ENCODE measurements at regions not wholly inside any gene's neighbourhood (a gene's known extent, or its start where the extent isn't known, plus 50 kb on each side); places are given as distances from the start of the nearest gene placed in this dataset.

- no peak for TF ChIP-seq BRF1 (IDR thresholded peaks at IDR 0.05; ENCODE audit: borderline replicate concordance, extremely low read depth, insufficient read length)
- no peak for TF ChIP-seq CHD1 (IDR thresholded peaks at IDR 0.05; ENCODE audit: low read length)
- no peak for TF ChIP-seq ZNF3 (CRISPR knock-in tag; IDR thresholded peaks at IDR 0.05)
- no peak for TF ChIP-seq U2AF2 (optimal IDR thresholded peaks at IDR 0.05; ENCODE audit: low read depth, low read length)
- no peak for TF ChIP-seq CTCFL (IDR thresholded peaks at IDR 0.05; ENCODE audit: borderline replicate concordance, insufficient read depth, low read depth, low read length, poor library complexity, severe bottlenecking)
- no peak for TF ChIP-seq ZSCAN29 (IDR thresholded peaks at IDR 0.05)
- no peak for TF ChIP-seq STAT6 (CRISPR knock-in tag; IDR thresholded peaks at IDR 0.05)
- TF ChIP-seq ZBTB43 (CRISPR knock-in tag; IDR thresholded peaks at IDR 0.05), result no peak
- TF ChIP-seq STAG1 (CRISPR knock-in tag; IDR thresholded peaks at IDR 0.05; ENCODE audit: borderline replicate concordance), result no peak
- no peak for TF ChIP-seq FOXP4 (CRISPR knock-in tag; IDR thresholded peaks at IDR 0.05; ENCODE audit: borderline replicate concordance)
- no peak for TF ChIP-seq RHOXF2B (CRISPR knock-in tag; conservative IDR thresholded peaks at IDR 0.05)
- peak; percentile 79; the same call in 1 of the 2 replicates for TF ChIP-seq THRB (CRISPR knock-in tag; conservative IDR thresholded peaks at IDR 0.05)
- peak in 1 of 2 experiments; percentile 67; a peak in 1 of 4 replicates for TF ChIP-seq MCM7 (IDR thresholded peaks at IDR 0.05)
- no peak for TF ChIP-seq THRA (IDR thresholded peaks at IDR 0.05)
- no peak for TF ChIP-seq PHTF2 (CRISPR knock-in tag; IDR thresholded peaks at IDR 0.05)
- TF ChIP-seq ZC3H4 (CRISPR knock-in tag; IDR thresholded peaks at IDR 0.05; ENCODE audit: borderline replicate concordance), result no peak
These were observed 69.8 kb upstream of the SSBP3 start (continued) for GRCh38 chr1:54475946-54476516.

All from K562 (cell line).